K562 (cell line): ENCODE measurements at regions not wholly inside any gene's neighbourhood (a gene's known extent, or its start where the extent isn't known, plus 50 kb on each side); places are given as distances from the start of the nearest gene placed in this dataset.

Experiments
- ATAC-seq: fragments of 200-7000 bp; cut with Tn5 transposase; 3 replicates; pipeline ENCODE4 v1.9.1; 2020; ENCODE audit warnings: moderate library complexity
- BruUV-seq: library from RNA; stranded (reverse); fragments of 400-500 nt; replicated peaks from 2 replicates; lab custom pipeline; 2021; lab: Mats Ljungman, UMichigan
- CTCF ChIA-PET: fragments of 300-600 bp; formaldehyde crosslinking; extraction: SDS; loops from one replicate; lab custom pipeline; 2021; ENCODE audit warnings: low intra/inter-chr PET ratio; lab: Yijun Ruan, JAX
- POLR2A ChIA-PET: fragments of 300-600, 350-650 bp; sonication (Branson Sonifier 250); formaldehyde crosslinking; extraction: SDS; loops from one replicate; lab custom pipeline; 2021; ENCODE audit warnings: antibody characterized with exemption, inconsistent platforms; lab: Yijun Ruan, JAX
- DNase-seq, 4 experiments: peaks; one replicate each; pipeline versions ENCODE4 v3.0.0 to v3.0.0-alpha.2; 2011 to 2018; ENCODE audit warnings: low spot score in 3 of 4, mixed read lengths in 3 of 4; ENCODE audit errors: extremely low read depth in 1 of 4
- FAIRE-seq: peaks from 2 replicates; lab custom pipeline; 2011; peaks lifted over from hg19 to GRCh38; lab: Jason Lieb, UNC
- H2AFZ ChIP-seq: 2 replicates; pipeline ENCODE4 v1.6.0; 2011; ENCODE audit warnings: low read depth, low read length, control low read depth, inconsistent platforms
- H3K27ac ChIP-seq: fragments of 200-600 bp; 3 replicates; pipeline ENCODE4 v1.8.0; 2011; ENCODE audit warnings: low read depth, mild to moderate bottlenecking, control low read depth, inconsistent platforms, low read length, moderate library complexity, mixed read lengths; ENCODE audit errors: extremely low read depth
- H3K27me3 ChIP-seq, 2 experiments: fragments of 300-600 bp in 1 of 2; 2 replicates in 1 of 2; 3 replicates in 1 of 2; pipeline versions ENCODE4 v1.6.0 to v1.8.0; 2011; ENCODE audit warnings: inconsistent platforms in 2 of 2, low read length in 2 of 2, mild to moderate bottlenecking in 1 of 2, mixed read lengths in 1 of 2, moderate library complexity in 1 of 2; ENCODE audit not compliant: control insufficient read depth in 2 of 2, insufficient read depth in 2 of 2
- H3K36me3 ChIP-seq: fragments of 300-600 bp; 3 replicates; pipeline ENCODE4 v1.8.0; 2011; ENCODE audit warnings: mild to moderate bottlenecking, low read length, inconsistent platforms; ENCODE audit not compliant: control insufficient read depth, insufficient read depth
- H3K4me1 ChIP-seq, 2 experiments: fragments of 200-600 bp in 1 of 2; replicated peaks in 1 of 2; 2 replicates in 1 of 2; 3 replicates in 1 of 2; pipeline versions ENCODE4 v1.5.1 to v1.8.0; 2011; ENCODE audit warnings: inconsistent platforms in 2 of 2, low read length in 2 of 2, mild to moderate bottlenecking in 1 of 2, mixed read lengths in 1 of 2, moderate library complexity in 1 of 2; ENCODE audit not compliant: control insufficient read depth in 2 of 2, insufficient read depth in 2 of 2
- H3K4me2 ChIP-seq: 2 replicates; pipeline ENCODE4 v1.6.1; 2011; ENCODE audit warnings: low read length, control low read depth, inconsistent platforms, mixed read lengths; ENCODE audit not compliant: insufficient read depth
- H3K4me3 ChIP-seq: fragments of 200-600 bp; sonication (generic), shearing (Covaris generic); 2 replicates; pipeline ENCODE4 v1.5.1; 2016; ENCODE audit warnings: control low read depth, inconsistent platforms
- H3K79me2 ChIP-seq: fragments of 200-600 bp; 3 replicates; pipeline ENCODE4 v1.8.0; 2011; ENCODE audit warnings: low read length, inconsistent platforms; ENCODE audit not compliant: control insufficient read depth, insufficient read depth
- H3K9ac ChIP-seq, 2 experiments: 2 replicates each; pipeline versions ENCODE4 v1.6.0 to v1.6.1; 2011; ENCODE audit warnings: low read depth in 2 of 2, low read length in 2 of 2, control low read depth in 1 of 2, inconsistent platforms in 1 of 2, mild to moderate bottlenecking in 1 of 2, mixed read lengths in 1 of 2; ENCODE audit not compliant: insufficient read depth in 1 of 2
- H3K9me1 ChIP-seq: one replicate; pipeline ENCODE4 v1.6.0; 2011; ENCODE audit warnings: inconsistent platforms, mild to moderate bottlenecking, low read length, moderate library complexity; ENCODE audit not compliant: control insufficient read depth, insufficient read depth
- H3K9me3 ChIP-seq: replicated peaks from 2 replicates; pipeline ENCODE4 v1.5.1; 2011; ENCODE audit warnings: low read depth, low read length, inconsistent platforms; ENCODE audit not compliant: control insufficient read depth, insufficient read depth
- H4K20me1 ChIP-seq: replicated peaks from 2 replicates; pipeline ENCODE4 v1.6.1; 2011; ENCODE audit warnings: low read length, inconsistent platforms, mixed read lengths; ENCODE audit not compliant: control insufficient read depth, insufficient read depth
- CBX5 ChIP-seq: IDR thresholded peaks from 2 replicates; pipeline ENCODE4 v1.6.1; 2014; ENCODE audit warnings: low read depth, borderline replicate concordance
- ELF4 ChIP-seq: fragments of 450-650 bp; formaldehyde crosslinking; IDR thresholded peaks from 2 replicates; pipeline ENCODE4 v1.4.0; 2022; ENCODE audit warnings: missing genetic modification characterization
- ERF ChIP-seq: fragments of 450-650 bp; formaldehyde crosslinking; IDR thresholded peaks from 2 replicates; pipeline ENCODE4 v1.4.0; 2020; ENCODE audit warnings: mild to moderate bottlenecking, mixed read lengths
- NFIC ChIP-seq: fragments of 450-650 bp; IDR thresholded peaks from 2 replicates; pipeline ENCODE4 v1.6.1; 2017; ENCODE audit warnings: mild to moderate bottlenecking, inconsistent platforms
- RAD21 ChIP-seq, 2 experiments: fragments of 250-450 bp in 1 of 2; fragments of 450-650 bp in 1 of 2; sonication (Bioruptor Pico) in 1 of 2; formaldehyde crosslinking in 1 of 2; IDR thresholded peaks in 1 of 2; conservative IDR thresholded peaks in 1 of 2; 2 replicates each; pipeline versions ENCODE4 v1.4.0 to v1.8.0; 2020 to 2022; ENCODE audit warnings: mild to moderate bottlenecking in 2 of 2, moderate library complexity in 1 of 2
- RBM17 ChIP-seq: fragments of 200-400 bp; formaldehyde crosslinking; IDR thresholded peaks from 2 replicates; pipeline ENCODE4 v1.6.1; 2017; ENCODE audit warnings: low read depth, mild to moderate bottlenecking, low read length, borderline replicate concordance
- SMAD2 ChIP-seq: fragments of 150-350 bp; IDR thresholded peaks from 2 replicates; pipeline ENCODE4 v1.6.1; 2014; ENCODE audit warnings: low read depth, mild to moderate bottlenecking, low read length
- ZBTB34 ChIP-seq: fragments of 250-450 bp; sonication (Bioruptor Pico); IDR thresholded peaks from 2 replicates; pipeline ENCODE4 v1.8.0; 2021; ENCODE audit warnings: mild to moderate bottlenecking, moderate library complexity
- ZNF175 ChIP-seq: fragments of 200-800 bp; sonication (Bioruptor generic); IDR thresholded peaks from 2 replicates; pipeline ENCODE4 v1.6.1; 2016; ENCODE audit warnings: low read depth, mild to moderate bottlenecking, missing genetic modification characterization, missing compliant biosample characterization
- ZNF212 ChIP-seq: fragments of 450-650 bp; formaldehyde crosslinking; IDR thresholded peaks from 2 replicates; pipeline ENCODE4 v1.4.0; 2020; ENCODE audit warnings: mild to moderate bottlenecking
- ZNF511 ChIP-seq: sonication (generic); formaldehyde crosslinking; IDR thresholded peaks from 2 replicates; pipeline ENCODE4 v1.8.0; 2022; ENCODE audit warnings: mild to moderate bottlenecking, missing genetic modification reagents
- ZNF584 ChIP-seq: fragments of 200-800 bp; sonication (Bioruptor generic); IDR thresholded peaks from 2 replicates; pipeline ENCODE4 v1.6.1; 2016; ENCODE audit warnings: low read depth, mild to moderate bottlenecking, missing genetic modification characterization, missing compliant biosample characterization
- WGBS: fragments of 100-300 bp; shearing (Covaris generic); methylation state at CpG from one replicate; pipeline ENCODE4 v1.1.6; 2016; ENCODE audit warnings: low coverage, mixed read lengths; ENCODE audit not compliant: insufficient coverage; ENCODE audit errors: missing lambda C conversion rate; 5-methylcytosine and 5-hydroxymethylcytosine counted together
- in situ Hi-C: fragments of 300-500 bp; cut with MboI; formaldehyde crosslinking; loops from 4 replicates; pipeline ENCODE4 v1.15.0; 2018; ENCODE audit warnings: inconsistent platforms, mixed read lengths
- intact Hi-C: fragments of 100-400 bp; cut with micrococcal nuclease; formaldehyde crosslinking; loops from 2 replicates; pipeline ENCODE4 v1.14.2; 2022

- POLR2A ChIA-PET, result no interaction called here
- H3K4me3 ChIP-seq, result no peak overlapping the region
- in situ Hi-C loops, result no loop called here
- no peaks in the 10 kb centered on the region for H3K4me1 ChIP-seq
- 1% methylated on average over 9 of the region's 9 CpGs for WGBS
- no peak for TF ChIP-seq ZNF212 (CRISPR knock-in tag)
- TF ChIP-seq ZNF511 (CRISPR knock-in tag), result no peak
- TF ChIP-seq NFIC, result no peak
- no peak for TF ChIP-seq SMAD2
- no peak for TF ChIP-seq CBX5
- no peak for TF ChIP-seq RAD21 (CRISPR knock-in tag; conservative IDR thresholded peaks at IDR 0.05 in 1 of 2, IDR thresholded peaks at IDR 0.05 in 1 of 2)
- TF ChIP-seq ERF (CRISPR knock-in tag), result no peak
- no peak for TF ChIP-seq ZBTB34 (CRISPR knock-in tag)
- no peak for TF ChIP-seq ZNF175 (CRISPR knock-in tag)
- no peak for TF ChIP-seq ZNF584
- TF ChIP-seq RBM17, result no peak
- no peak for TF ChIP-seq ELF4 (CRISPR knock-in tag)
- TF ChIP-seq, all 486 proteins: peak for 0
- no peaks in the 10 kb centered on the region for H3K9me1 ChIP-seq
- CTCF ChIA-PET, result no interaction called here
- no peak for DNase-seq
- no peak overlapping the region for H3K9ac ChIP-seq
- no TSS peak for BruUV-seq
- FAIRE-seq, result peak; percentile 48
- intact Hi-C loops, result no loop called here
- ATAC-seq, result no peak
- no peaks in the 10 kb centered on the region for H3K79me2 ChIP-seq
- no peaks in the 10 kb centered on the region for H3K27me3 ChIP-seq
- no peak overlapping the region for H3K4me2 ChIP-seq
- no peak overlapping the region for H3K27ac ChIP-seq
- H3K9me3 ChIP-seq, result no peaks in the 10 kb centered on the region
- no peaks in the 10 kb centered on the region for H3K36me3 ChIP-seq
- H4K20me1 ChIP-seq, result no peaks in the 10 kb centered on the region
- no peak overlapping the region for H2AFZ ChIP-seq
Observed at GRCh38 chr1:100624886-100625610, 87.1 kb downstream of the GPR88 start.
